ENCODE measurements at regions not wholly inside any gene's neighbourhood (a gene's known extent, or its start where the extent isn't known, plus 50 kb on each side); places are given as distances from the start of the nearest gene placed in this dataset.

GRCh38 chr11:59283825-59284772 lies 71.4 kb upstream of the MPEG1 start:
- H3K4me3 ChIP-seq (ENCODE audit: low read depth, low read length) = no peak overlapping the region
- peak; percentile 62 for TF ChIP-seq CTCF (IDR thresholded peaks at IDR 0.05; ENCODE audit: low read depth, low read length)

GRCh38 chr11:59283311-59283710 lies 70.6 kb upstream of the MPEG1 start:
- no peak overlapping the region for H3K4me3 ChIP-seq (ENCODE audit: low read depth, low read length)
- no peak for TF ChIP-seq CTCF (IDR thresholded peaks at IDR 0.05; ENCODE audit: low read depth, low read length)

GRCh38 chr11:59281177-59281576 lies 68.5 kb upstream of the MPEG1 start:
- H3K4me3 ChIP-seq (ENCODE audit: low read depth, low read length) = no peak overlapping the region
- TF ChIP-seq CTCF (IDR thresholded peaks at IDR 0.05; ENCODE audit: low read depth, low read length) = no peak

- H3K4me3 ChIP-seq (ENCODE audit: low read depth, low read length) = no peak overlapping the region
These were observed 60.7 kb upstream of the MPEG1 start for GRCh38 chr11:59273373-59273841.

GRCh38 chr11:59272771-59273372 lies 60.1 kb upstream of the MPEG1 start:
- H3K4me3 ChIP-seq (ENCODE audit: low read depth, low read length) = no peak overlapping the region
- TF ChIP-seq CTCF (IDR thresholded peaks at IDR 0.05; ENCODE audit: low read depth, low read length) = no peak

More at GRCh38 chr11:59273373-59273841, 60.7 kb upstream of the MPEG1 start:
- TF ChIP-seq CTCF (IDR thresholded peaks at IDR 0.05; ENCODE audit: low read depth, low read length) = no peak

GRCh38 chr11:59271811-59272327 lies 59.1 kb upstream of the MPEG1 start:
- no peak for TF ChIP-seq CTCF (IDR thresholded peaks at IDR 0.05; ENCODE audit: low read depth, low read length)
- H3K4me3 ChIP-seq (ENCODE audit: low read depth, low read length) = no peak overlapping the region
